ENCODE measurements at regions not wholly inside any gene's neighbourhood (a gene's known extent, or its start where the extent isn't known, plus 50 kb on each side); places are given as distances from the start of the nearest gene placed in this dataset.
"Not testable (repeated sequence)": the region's sequence is repeated elsewhere in the genome, so short reads cannot be mapped to it uniquely, and the experiment has no call there.

- Histone ChIP-seq H3K9ac (no peak overlapping the region), H3K4me1 (no peaks in the 10 kb centered on the region), H3K4me2 (no peak overlapping the region), H3K27me3 (no peaks in the 10 kb centered on the region), H4K20me1 (no peaks in the 10 kb centered on the region), H3K4me3 (no peak overlapping the region), H3K36me3 (no peaks in the 10 kb centered on the region), H3K9me3 (replicated peaks in 1 of 11) (peaks cover 24 to 35% (median 30%) of the 10 kb centered on the region in 11 experiments), H3K27ac (no peak overlapping the region)
- no peak for TF ChIP-seq Cebpa-rat (IDR thresholded peaks at IDR 0.05)
Observed at GRCh38 chr9:7433508-7434292, 365.9 kb downstream of the DMAC1 start.

GRCh38 chr9:7432989-7433388 lies 366.6 kb downstream of the DMAC1 start:
- no peak overlapping the region for H3K9ac ChIP-seq
- TF ChIP-seq Cebpa-rat (IDR thresholded peaks at IDR 0.05), result no peak
- no peak overlapping the region for H3K4me2 ChIP-seq
- H3K4me3 ChIP-seq, result no peak overlapping the region
- peaks cover 24 to 35% (median 30%) of the 10 kb centered on the region in 11 experiments for H3K9me3 ChIP-seq (replicated peaks in 1 of 11)
- no peaks in the 10 kb centered on the region for H3K27me3 ChIP-seq
- no peak overlapping the region for H3K27ac ChIP-seq
- no peaks in the 10 kb centered on the region for H3K4me1 ChIP-seq
- H4K20me1 ChIP-seq, result no peaks in the 10 kb centered on the region
- no peaks in the 10 kb centered on the region for H3K36me3 ChIP-seq

- H3K27me3 ChIP-seq; H3K4me3 ChIP-seq; H4K20me1 ChIP-seq; H3K36me3 ChIP-seq; H3K4me1 ChIP-seq; H3K4me2 ChIP-seq; H3K9ac ChIP-seq; H3K9me3 ChIP-seq (replicated peaks in 1 of 11); H3K27ac ChIP-seq: not testable (repeated sequence)
Observed at GRCh38 chr9:7417397-7417796, 382.2 kb downstream of the DMAC1 start.

GRCh38 chr9:7415836-7416235 lies 383.7 kb downstream of the DMAC1 start:
- Histone ChIP-seq H3K9ac (no peak overlapping the region), H3K27me3 (no peaks in the 10 kb centered on the region), H3K4me1 (no peaks in the 10 kb centered on the region), H3K4me2 (no peak overlapping the region), H3K9me3 (replicated peaks in 1 of 11) (peaks cover 0 to 6% (median 0%) of the 10 kb centered on the region in 11 experiments; a peak in 4 of 22 replicates), H3K36me3 (no peaks in the 10 kb centered on the region), H4K20me1 (no peaks in the 10 kb centered on the region), H3K27ac (no peak overlapping the region), H3K4me3 (no peak overlapping the region)
- no peak for TF ChIP-seq Cebpa-rat (IDR thresholded peaks at IDR 0.05)

GRCh38 chr9:7408845-7409244 lies 390.7 kb downstream of the DMAC1 start:
- Histone ChIP-seq H3K9me3 (replicated peaks in 1 of 11) (0 out of 22 replicates have a peak, but pooled peaks cover 0 to 5% (median 0%) of the 10 kb centered on the region in 11 experiments), H3K4me1 (peaks cover 4 to 36% (median 18%) of the 10 kb centered on the region in 10 experiments; a peak in 18 of 20 replicates), H3K36me3 (no peaks in the 10 kb centered on the region), H3K4me2 (no peak overlapping the region), H4K20me1 (no peaks in the 10 kb centered on the region), H3K9ac (no peak overlapping the region), H3K4me3 (no peak overlapping the region), H3K27me3 (no peaks in the 10 kb centered on the region), H3K27ac (no peak overlapping the region)
- TF ChIP-seq Cebpa-rat (IDR thresholded peaks at IDR 0.05), result no peak

GRCh38 chr9:7407246-7407645 lies 392.3 kb downstream of the DMAC1 start:
- TF ChIP-seq Cebpa-rat (IDR thresholded peaks at IDR 0.05), result no peak
- H3K4me2 ChIP-seq, result peak overlapping the region in 3 of 11 experiments; percentile 58 to 82 (median 68); a peak in 5 of 22 replicates
- peaks cover 7 to 44% (median 19%) of the 10 kb centered on the region in 10 experiments; a peak in 18 of 20 replicates for H3K4me1 ChIP-seq
- H3K27me3 ChIP-seq, result no peaks in the 10 kb centered on the region
- no peaks in the 10 kb centered on the region for H4K20me1 ChIP-seq
- 0 out of 22 replicates have a peak, but pooled peaks cover 0 to 5% (median 0%) of the 10 kb centered on the region in 11 experiments for H3K9me3 ChIP-seq (replicated peaks in 1 of 11)
- no peak overlapping the region for H3K9ac ChIP-seq
- no peaks in the 10 kb centered on the region for H3K36me3 ChIP-seq
- no peak overlapping the region for H3K27ac ChIP-seq
- no peak overlapping the region for H3K4me3 ChIP-seq

GRCh38 chr9:7405924-7406604 lies 393.5 kb downstream of the DMAC1 start:
- no peaks in the 10 kb centered on the region for H4K20me1 ChIP-seq
- no peaks in the 10 kb centered on the region for H3K36me3 ChIP-seq
- H3K27ac ChIP-seq, result peak overlapping the region in 6 of 11 experiments; percentile 13 to 57 (median 47); a peak in 8 of 22 replicates
- 0 out of 22 replicates have a peak, but pooled peaks cover 0 to 5% (median 0%) of the 10 kb centered on the region in 11 experiments for H3K9me3 ChIP-seq (replicated peaks in 1 of 11)
- H3K4me2 ChIP-seq, result peak overlapping the region in 6 of 11 experiments; percentile 35 to 82 (median 54); a peak in 11 of 22 replicates
- TF ChIP-seq Cebpa-rat (IDR thresholded peaks at IDR 0.05), result no peak
- H3K4me3 ChIP-seq, result no peak overlapping the region
- H3K27me3 ChIP-seq, result no peaks in the 10 kb centered on the region
- H3K4me1 ChIP-seq, result peaks cover 7 to 52% (median 19%) of the 10 kb centered on the region in 10 experiments; a peak in 18 of 20 replicates
- H3K9ac ChIP-seq, result peak overlapping the region in 1 of 11 experiments; percentile 17; a peak in 1 of 22 replicates

GRCh38 chr9:7403839-7404487 lies 395.6 kb downstream of the DMAC1 start:
- Histone ChIP-seq H4K20me1 (no peaks in the 10 kb centered on the region), H3K27ac (no peak overlapping the region), H3K4me1 (peaks cover 7 to 66% (median 19%) of the 10 kb centered on the region in 10 experiments; a peak in 18 of 20 replicates), H3K9me3 (replicated peaks in 1 of 11) (0 out of 22 replicates have a peak, but pooled peaks cover 0 to 5% (median 0%) of the 10 kb centered on the region in 11 experiments), H3K4me2 (peak overlapping the region in 6 of 11 experiments; percentile 5 to 39 (median 30); a peak in 7 of 22 replicates), H3K9ac (no peak overlapping the region), H3K36me3 (no peaks in the 10 kb centered on the region), H3K27me3 (no peaks in the 10 kb centered on the region), H3K4me3 (no peak overlapping the region)
- TF ChIP-seq Cebpa-rat (IDR thresholded peaks at IDR 0.05), result no peak

- Histone ChIP-seq H3K4me1 (peaks cover 7 to 66% (median 19%) of the 10 kb centered on the region in 10 experiments; a peak in 18 of 20 replicates), H3K27ac (no peak overlapping the region), H4K20me1 (no peaks in the 10 kb centered on the region), H3K9me3 (replicated peaks in 1 of 11) (0 out of 22 replicates have a peak, but pooled peaks cover 0 to 5% (median 0%) of the 10 kb centered on the region in 11 experiments), H3K9ac (no peak overlapping the region), H3K27me3 (no peaks in the 10 kb centered on the region), H3K4me3 (no peak overlapping the region), H3K36me3 (no peaks in the 10 kb centered on the region), H3K4me2 (no peak overlapping the region)
- no peak for TF ChIP-seq Cebpa-rat (IDR thresholded peaks at IDR 0.05)
Observed at GRCh38 chr9:7403028-7403389, 396.6 kb downstream of the DMAC1 start.

All from BLaER1 treated with 17β-estradiol and CSF1 and Interleukin-3, amounts not matched to agents 10 nM and 100 nM (cell line).